ENCODE measurements at regions not wholly inside any gene's neighbourhood (a gene's known extent, or its start where the extent isn't known, plus 50 kb on each side); places are given as distances from the start of the nearest gene placed in this dataset.

DNA sequence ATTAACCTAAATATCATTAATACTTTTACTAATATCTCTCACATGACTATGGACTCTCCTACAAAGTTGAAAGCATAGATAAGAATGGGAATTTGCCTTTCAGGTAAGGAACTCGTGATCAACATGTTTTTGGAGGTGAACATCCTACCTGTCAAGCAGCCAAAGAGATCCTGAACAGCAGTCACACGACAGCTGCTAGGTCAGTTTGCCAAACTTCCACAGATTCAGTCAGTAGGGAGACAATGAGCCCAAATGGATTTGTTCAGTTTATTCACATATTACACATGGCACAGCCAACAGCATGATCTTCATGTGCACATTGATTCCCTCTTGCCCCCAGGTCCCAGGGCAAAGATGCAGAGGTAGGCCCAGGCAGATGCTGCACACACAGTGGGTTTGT lies 86.1 kb upstream of the LOC128125822 start:
- no peaks in the 10 kb centered on the region for H4K20me1 ChIP-seq (ENCODE audit: insufficient read depth, poor library complexity, severe bottlenecking)
- H3K9me2 ChIP-seq (replicated peaks; ENCODE audit: insufficient read depth), result no peaks in the 10 kb centered on the region
- H3K4me2 ChIP-seq, result no peak overlapping the region
- DNase-seq (ENCODE audit: low spot score), result no peak
- no peaks in the 10 kb centered on the region for H3K79me2 ChIP-seq
- no peak overlapping the region for H2AFZ ChIP-seq
- H3K27me3 ChIP-seq, result no peaks in the 10 kb centered on the region
- no peaks in the 10 kb centered on the region for H3K36me3 ChIP-seq (replicated peaks; ENCODE audit: insufficient read depth, low read depth)
- no peaks in the 10 kb centered on the region for H3K4me1 ChIP-seq (ENCODE audit: insufficient read depth)
- 72% methylated on average over 2 of the region's 2 CpGs for WGBS (ENCODE audit: low lambda C conversion rate, missing lambda C conversion rate)
- H3K27ac ChIP-seq, result no peak overlapping the region
- no peak overlapping the region for H3K4me3 ChIP-seq
- TF ChIP-seq EZH2 (IDR thresholded peaks at IDR 0.05; ENCODE audit: borderline replicate concordance), result no peak
- no peak for TF ChIP-seq EZH2phosphoT487 (IDR thresholded peaks at IDR 0.05; ENCODE audit: low read depth, severe bottlenecking, unreplicated experiment)
- no peaks in the 10 kb centered on the region for H3K9me3 ChIP-seq (ENCODE audit: low read depth)

DNA sequence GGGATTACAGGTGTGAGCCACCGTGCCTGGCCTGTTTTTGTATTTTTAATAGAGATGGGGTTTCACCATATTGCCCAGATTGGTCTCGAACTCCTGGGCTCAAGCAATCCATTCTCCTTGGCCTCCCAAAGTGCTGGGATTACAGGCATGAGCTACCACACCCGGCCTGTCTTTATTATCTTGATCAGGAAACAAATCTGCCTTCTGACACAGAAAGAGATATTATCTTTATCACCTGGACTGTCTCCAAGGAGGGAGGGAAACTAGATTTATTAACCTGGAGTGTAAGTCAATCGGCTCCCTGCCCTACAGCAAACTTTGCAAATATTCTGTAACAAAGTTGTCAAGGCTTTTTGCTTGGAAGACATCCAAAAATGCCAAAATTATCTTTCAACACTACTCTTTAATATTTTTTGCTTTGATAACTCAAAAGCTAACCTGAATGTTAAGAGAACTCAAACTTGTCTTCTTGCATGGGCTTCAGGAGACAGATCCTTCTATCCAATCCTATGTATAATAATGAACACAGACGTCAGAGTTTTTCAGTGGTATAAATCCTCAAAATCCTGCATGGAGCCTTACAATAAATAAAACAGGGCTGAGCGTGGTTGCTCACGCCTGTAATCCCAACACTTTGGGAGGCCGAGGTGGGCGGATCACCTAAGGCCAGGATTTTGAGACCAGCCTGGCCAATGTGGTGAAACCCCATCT lies 85.0 kb upstream of the LOC128125822 start:
- H3K4me2 ChIP-seq, result no peak overlapping the region
- DNase-seq (ENCODE audit: low spot score), result no peak
- H4K20me1 ChIP-seq (ENCODE audit: insufficient read depth, poor library complexity, severe bottlenecking), result no peaks in the 10 kb centered on the region
- H3K27ac ChIP-seq, result no peak overlapping the region
- no peaks in the 10 kb centered on the region for H3K9me3 ChIP-seq (ENCODE audit: low read depth)
- H3K9me2 ChIP-seq (replicated peaks; ENCODE audit: insufficient read depth), result no peaks in the 10 kb centered on the region
- no peaks in the 10 kb centered on the region for H3K36me3 ChIP-seq (replicated peaks; ENCODE audit: insufficient read depth, low read depth)
- TF ChIP-seq, protein P1, sequence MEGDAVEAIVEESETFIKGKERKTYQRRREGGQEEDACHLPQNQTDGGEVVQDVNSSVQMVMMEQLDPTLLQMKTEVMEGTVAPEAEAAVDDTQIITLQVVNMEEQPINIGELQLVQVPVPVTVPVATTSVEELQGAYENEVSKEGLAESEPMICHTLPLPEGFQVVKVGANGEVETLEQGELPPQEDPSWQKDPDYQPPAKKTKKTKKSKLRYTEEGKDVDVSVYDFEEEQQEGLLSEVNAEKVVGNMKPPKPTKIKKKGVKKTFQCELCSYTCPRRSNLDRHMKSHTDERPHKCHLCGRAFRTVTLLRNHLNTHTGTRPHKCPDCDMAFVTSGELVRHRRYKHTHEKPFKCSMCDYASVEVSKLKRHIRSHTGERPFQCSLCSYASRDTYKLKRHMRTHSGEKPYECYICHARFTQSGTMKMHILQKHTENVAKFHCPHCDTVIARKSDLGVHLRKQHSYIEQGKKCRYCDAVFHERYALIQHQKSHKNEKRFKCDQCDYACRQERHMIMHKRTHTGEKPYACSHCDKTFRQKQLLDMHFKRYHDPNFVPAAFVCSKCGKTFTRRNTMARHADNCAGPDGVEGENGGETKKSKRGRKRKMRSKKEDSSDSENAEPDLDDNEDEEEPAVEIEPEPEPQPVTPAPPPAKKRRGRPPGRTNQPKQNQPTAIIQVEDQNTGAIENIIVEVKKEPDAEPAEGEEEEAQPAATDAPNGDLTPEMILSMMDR (IDR thresholded peaks at IDR 0.05; ENCODE audit: poor library complexity), result no peak
- TF ChIP-seq EZH2 (IDR thresholded peaks at IDR 0.05; ENCODE audit: borderline replicate concordance), result no peak
- TF ChIP-seq EZH2phosphoT487 (IDR thresholded peaks at IDR 0.05; ENCODE audit: low read depth, severe bottlenecking, unreplicated experiment), result no peak
- H3K4me3 ChIP-seq, result no peak overlapping the region
- no peaks in the 10 kb centered on the region for H3K27me3 ChIP-seq
- H3K79me2 ChIP-seq, result no peaks in the 10 kb centered on the region
- 71% methylated on average over 9 of the region's 9 CpGs for WGBS (ENCODE audit: low lambda C conversion rate, missing lambda C conversion rate)
- no peak overlapping the region for H2AFZ ChIP-seq
- no peaks in the 10 kb centered on the region for H3K4me1 ChIP-seq (ENCODE audit: insufficient read depth)

DNA sequence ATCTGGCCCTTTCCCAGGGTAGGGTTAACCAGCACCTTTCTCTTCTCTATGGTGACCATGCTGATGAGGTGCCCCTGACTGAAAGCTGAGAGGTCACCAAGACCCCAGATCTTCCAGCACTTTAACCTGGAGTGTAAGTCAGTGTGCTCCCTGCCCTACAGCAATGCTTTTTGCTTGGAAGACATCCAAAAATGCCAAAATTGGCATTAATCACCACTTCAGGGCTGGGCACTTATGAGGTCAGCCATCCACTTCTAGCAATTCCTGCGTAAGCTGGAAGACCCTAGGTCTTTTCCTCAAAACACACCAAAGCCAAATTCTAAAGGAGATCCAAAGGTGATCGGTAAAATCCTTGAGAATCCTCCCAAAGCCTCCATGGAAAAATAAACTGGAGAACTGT lies 81.2 kb upstream of the LOC128125822 start:
- Histone ChIP-seq H3K79me2 (no peaks in the 10 kb centered on the region), H3K4me2 (no peak overlapping the region), H3K36me3 (replicated peaks; ENCODE audit: insufficient read depth, low read depth) (no peaks in the 10 kb centered on the region), H4K20me1 (ENCODE audit: insufficient read depth, poor library complexity, severe bottlenecking) (no peaks in the 10 kb centered on the region), H3K9me2 (replicated peaks; ENCODE audit: insufficient read depth) (no peaks in the 10 kb centered on the region), H3K4me3 (no peak overlapping the region), H3K27ac (no peak overlapping the region), H3K27me3 (no peaks in the 10 kb centered on the region), H3K9me3 (ENCODE audit: low read depth) (no peaks in the 10 kb centered on the region), H2AFZ (no peak overlapping the region), H3K4me1 (ENCODE audit: insufficient read depth) (peaks cover 7% of the 10 kb centered on the region)
- no peak for TF ChIP-seq EZH2phosphoT487 (IDR thresholded peaks at IDR 0.05; ENCODE audit: low read depth, severe bottlenecking, unreplicated experiment)
- TF ChIP-seq EZH2 (IDR thresholded peaks at IDR 0.05; ENCODE audit: borderline replicate concordance), result no peak
- TF ChIP-seq, protein P1 (IDR thresholded peaks at IDR 0.05; ENCODE audit: poor library complexity), result no peak
- no peak for DNase-seq (ENCODE audit: low spot score)
- 93% methylated on average over 2 of the region's 2 CpGs for WGBS (ENCODE audit: low lambda C conversion rate, missing lambda C conversion rate)

DNA sequence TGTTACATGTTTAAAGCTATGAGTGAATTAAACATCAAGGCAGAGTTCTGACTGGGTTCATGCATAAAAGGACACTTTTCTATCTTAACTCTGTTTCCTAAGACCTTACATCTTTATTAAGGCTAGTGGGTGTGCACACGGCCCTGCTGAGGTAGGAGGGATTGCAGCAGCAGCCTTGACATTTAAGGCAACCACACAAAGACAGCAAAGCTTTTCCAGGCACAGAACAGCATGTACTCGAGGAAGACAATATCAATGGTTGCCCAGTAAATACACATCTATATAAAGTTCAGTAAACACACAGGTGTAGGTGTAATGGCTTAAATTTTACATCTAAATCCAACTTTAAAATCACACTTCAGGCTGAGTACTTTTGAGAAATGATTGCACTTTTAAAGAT lies 79.8 kb upstream of the LOC128125822 start:
- TF ChIP-seq, protein P1 (IDR thresholded peaks at IDR 0.05; ENCODE audit: poor library complexity), result no peak
- TF ChIP-seq EZH2 (IDR thresholded peaks at IDR 0.05; ENCODE audit: borderline replicate concordance), result no peak
- WGBS (ENCODE audit: low lambda C conversion rate, missing lambda C conversion rate), result 22% methylated on average over 2 of the region's 2 CpGs
- Histone ChIP-seq H3K27ac (no peak overlapping the region), H3K4me3 (no peak overlapping the region), H3K79me2 (no peaks in the 10 kb centered on the region), H3K4me2 (no peak overlapping the region), H3K36me3 (replicated peaks; ENCODE audit: insufficient read depth, low read depth) (no peaks in the 10 kb centered on the region), H2AFZ (no peak overlapping the region), H4K20me1 (ENCODE audit: insufficient read depth, poor library complexity, severe bottlenecking) (no peaks in the 10 kb centered on the region), H3K27me3 (no peaks in the 10 kb centered on the region), H3K9me2 (replicated peaks; ENCODE audit: insufficient read depth) (no peaks in the 10 kb centered on the region), H3K4me1 (ENCODE audit: insufficient read depth) (peaks cover 7% of the 10 kb centered on the region), H3K9me3 (ENCODE audit: low read depth) (no peaks in the 10 kb centered on the region)
- no peak for DNase-seq (ENCODE audit: low spot score)

Data from hepatocyte (in vitro differentiated cells).